ENCODE measurements at regions not wholly inside any gene's neighbourhood (a gene's known extent, or its start where the extent isn't known, plus 50 kb on each side); places are given as distances from the start of the nearest gene placed in this dataset.
"Not testable (repeated sequence)": the region's sequence is repeated elsewhere in the genome, so short reads cannot be mapped to it uniquely, and the experiment has no call there.

GRCh38 chr13:39895254-39895653, 239.8 kb downstream of the COG6 start:
- no peak for DNase-seq

- no peak for DNase-seq
Observed at GRCh38 chr13:39897636-39898035, 242.2 kb downstream of the COG6 start.

- no peak for DNase-seq
Observed at GRCh38 chr13:39900106-39900750, 244.8 kb downstream of the COG6 start.

GRCh38 chr13:39904959-39905358, 249.5 kb downstream of the COG6 start:
- DNase-seq: no peak

GRCh38 chr13:39909634-39910033, 254.2 kb downstream of the COG6 start:
- DNase-seq: no peak

- no peak for DNase-seq
Observed at GRCh38 chr13:39910041-39910440, 254.6 kb downstream of the COG6 start.

GRCh38 chr13:39910833-39911232, 255.4 kb downstream of the COG6 start:
- no peak for DNase-seq

GRCh38 chr13:39913339-39913738, 257.9 kb downstream of the COG6 start:
- no peak for DNase-seq

GRCh38 chr13:39913928-39914327, 258.5 kb downstream of the COG6 start:
- DNase-seq: no peak

GRCh38 chr13:39915418-39915817, 260.0 kb downstream of the COG6 start:
- no peak for DNase-seq

- DNase-seq: no peak
Observed at GRCh38 chr13:39916330-39916729, 260.9 kb downstream of the COG6 start.

- DNase-seq: no peak
Observed at GRCh38 chr13:39918620-39919236, 263.3 kb downstream of the COG6 start.

- no peak for DNase-seq
Observed at GRCh38 chr13:39920613-39921012, 265.2 kb downstream of the COG6 start.

GRCh38 chr13:39926345-39926744, 270.9 kb downstream of the COG6 start:
- DNase-seq: no peak

GRCh38 chr13:39928261-39928660, 272.8 kb downstream of the COG6 start:
- no peak for DNase-seq

GRCh38 chr13:39929583-39929982, 274.1 kb downstream of the COG6 start:
- DNase-seq: no peak

GRCh38 chr13:39930060-39930459, 274.6 kb downstream of the COG6 start:
- DNase-seq: no peak

GRCh38 chr13:39930544-39931444, 275.3 kb downstream of the COG6 start:
- no peak for DNase-seq

- no peak for DNase-seq
Observed at GRCh38 chr13:39931505-39931904, 276.0 kb downstream of the COG6 start.

GRCh38 chr13:39932514-39932913, 277.1 kb downstream of the COG6 start:
- not testable (repeated sequence) for DNase-seq

GRCh38 chr13:39935155-39935554, 279.7 kb downstream of the COG6 start:
- DNase-seq: no peak

GRCh38 chr13:39938596-39938995, 283.1 kb downstream of the COG6 start:
- DNase-seq: no peak

- no peak for DNase-seq
Observed at GRCh38 chr13:39941236-39941635, 285.8 kb downstream of the COG6 start.
